Activated CD8-positive, alpha-beta T cell treated with anti-CD3 and anti-CD28 coated beads for 36 hours (primary cell): ENCODE measurements at regions not wholly inside any gene's neighbourhood (a gene's known extent, or its start where the extent isn't known, plus 50 kb on each side); places are given as distances from the start of the nearest gene placed in this dataset.

Source experiments
- ATAC-seq: fragments of 200-7000 bp; cut with Tn5 transposase; one replicate; pipeline ENCODE4 v1.10.0; 2021; ENCODE audit warnings: mild to moderate bottlenecking, moderate library complexity
- CTCF ChIA-PET: fragments of 350-600 bp; sonication (Branson Sonifier 250); formaldehyde crosslinking; loops from one replicate; lab custom pipeline; 2021; ENCODE audit warnings: antibody characterized with exemption; lab: Charles Lee
- POLR2A ChIA-PET: fragments of 350-600 bp; sonication (Branson Sonifier 250); formaldehyde crosslinking; loops from one replicate; lab custom pipeline; 2021; ENCODE audit warnings: antibody characterized with exemption; lab: Charles Lee
- DNase-seq: peaks from one replicate; pipeline ENCODE4 v3.0.0-alpha.2; 2020
- H3K27ac Mint-ChIP-seq: one replicate; pipeline ENCODE4 v1.8.0; 2021; ENCODE audit warnings: mild to moderate bottlenecking, mixed read lengths
- H3K27me3 Mint-ChIP-seq: one replicate; pipeline ENCODE4 v1.8.0; 2021; ENCODE audit warnings: mixed read lengths
- H3K36me3 Mint-ChIP-seq: one replicate; pipeline ENCODE4 v1.8.0; 2021; ENCODE audit warnings: low read depth, mixed read lengths
- H3K4me1 Mint-ChIP-seq: one replicate; pipeline ENCODE4 v1.8.0; 2021; ENCODE audit warnings: low read depth, mixed read lengths
- H3K4me3 Mint-ChIP-seq: one replicate; pipeline ENCODE4 v1.8.0; 2021; ENCODE audit warnings: mild to moderate bottlenecking, moderate library complexity, mixed read lengths
- H3K9me3 Mint-ChIP-seq: one replicate; pipeline ENCODE4 v1.8.0; 2021; ENCODE audit warnings: mixed read lengths
- CTCF ChIP-seq: fragments of 200-600 bp; IDR thresholded peaks from one replicate; pipeline ENCODE4 v1.8.0; 2022; ENCODE audit warnings: antibody characterized with exemption, mild to moderate bottlenecking
- intact Hi-C: fragments of 100-400 bp; cut with micrococcal nuclease; formaldehyde crosslinking; loops from one replicate; pipeline ENCODE4 v1.10.0; 2022

GRCh38 chr3:43970351-43970750 lies 271.3 kb upstream of the TOPAZ1 start:
- peaks cover 17% of the 10 kb centered on the region for H3K27me3 Mint-ChIP-seq
- H3K4me3 Mint-ChIP-seq: no peak overlapping the region
- no peak overlapping the region for H3K27ac Mint-ChIP-seq
- no peaks in the 10 kb centered on the region for H3K4me1 Mint-ChIP-seq
- intact Hi-C loops: no loop called here
- ATAC-seq (no peak), DNase-seq (no peak)
- no peak for TF ChIP-seq CTCF
- no peaks in the 10 kb centered on the region for H3K36me3 Mint-ChIP-seq
- no peaks in the 10 kb centered on the region for H3K9me3 Mint-ChIP-seq
- ChIA-PET CTCF (no interaction called here), POLR2A (no interaction called here)

- no peak overlapping the region for H3K4me3 Mint-ChIP-seq
- CTCF ChIA-PET: no interaction called here
- peaks cover 17% of the 10 kb centered on the region for H3K27me3 Mint-ChIP-seq
- POLR2A ChIA-PET: interaction anchor here (1.2 kb wide), 1 partner anchor 48 kb away, joined by 4 read pairs; no protein-coding TSS in a partner anchor
- DNase-seq (no peak), ATAC-seq (no peak)
- TF ChIP-seq CTCF: no peak
- H3K4me1 Mint-ChIP-seq: no peaks in the 10 kb centered on the region
- H3K36me3 Mint-ChIP-seq: no peaks in the 10 kb centered on the region
- no peak overlapping the region for H3K27ac Mint-ChIP-seq
- intact Hi-C loops: no loop called here
- peaks cover under 1% of the 10 kb centered on the region for H3K9me3 Mint-ChIP-seq
Measured at GRCh38 chr3:43970920-43971319, 270.8 kb upstream of the TOPAZ1 start.

- Mint-ChIP-seq H3K9me3 (peaks cover 3% of the 10 kb centered on the region), H3K36me3 (no peaks in the 10 kb centered on the region), H3K27ac (no peak overlapping the region), H3K27me3 (peaks cover 12% of the 10 kb centered on the region), H3K4me1 (no peaks in the 10 kb centered on the region), H3K4me3 (no peak overlapping the region)
- no peak for DNase-seq
- ChIA-PET CTCF (no interaction called here), POLR2A (interaction anchor here (1.2 kb wide), 1 partner anchor 48 kb away, joined by 4 read pairs; no protein-coding TSS in a partner anchor)
- no peak for ATAC-seq
- intact Hi-C loops: no loop called here
- no peak for TF ChIP-seq CTCF
Measured at GRCh38 chr3:43971486-43971885, 270.2 kb upstream of the TOPAZ1 start.

- POLR2A ChIA-PET: no interaction called here
- no peak for ATAC-seq
Measured at GRCh38 chr3:43978708-43979107, 263.0 kb upstream of the TOPAZ1 start.

GRCh38 chr3:43979645-43980044 lies 262.0 kb upstream of the TOPAZ1 start:
- H3K4me3 Mint-ChIP-seq: no peak overlapping the region
- DNase-seq (no peak), ATAC-seq (no peak)
- no peak for TF ChIP-seq CTCF
- no peaks in the 10 kb centered on the region for H3K4me1 Mint-ChIP-seq
- no peaks in the 10 kb centered on the region for H3K36me3 Mint-ChIP-seq
- H3K27ac Mint-ChIP-seq: no peak overlapping the region
- intact Hi-C loops: no loop called here
- H3K27me3 Mint-ChIP-seq: peaks cover 36% of the 10 kb centered on the region
- H3K9me3 Mint-ChIP-seq: peaks cover 3% of the 10 kb centered on the region
- CTCF ChIA-PET: no interaction called here
- POLR2A ChIA-PET: no interaction called here

More at GRCh38 chr3:43978708-43979107, 263.0 kb upstream of the TOPAZ1 start:
- CTCF ChIA-PET: no interaction called here
- Mint-ChIP-seq H3K4me3 (no peak overlapping the region), H3K27me3 (peaks cover 31% of the 10 kb centered on the region), H3K4me1 (no peaks in the 10 kb centered on the region), H3K27ac (no peak overlapping the region), H3K9me3 (peaks cover 3% of the 10 kb centered on the region), H3K36me3 (no peaks in the 10 kb centered on the region)
- DNase-seq: no peak
- TF ChIP-seq CTCF: no peak
- intact Hi-C loops: no loop called here
